Superior temporal gyrus (tissue), 1 donor: ENCODE measurements at regions not wholly inside any gene's neighbourhood (a gene's known extent, or its start where the extent isn't known, plus 50 kb on each side); places are given as distances from the start of the nearest gene placed in this dataset.
"Not testable (repeated sequence)": the region's sequence is repeated elsewhere in the genome, so short reads cannot be mapped to it uniquely, and the experiment has no call there.

Source experiments
- DNase-seq: peaks from one replicate; pipeline ENCODE4 v3.0.0-alpha.2; 2016; ENCODE audit errors: extremely low spot score

GRCh38 chr10:25805986-25806385 lies 128.0 kb upstream of the MYO3A start:
- no peak for DNase-seq

GRCh38 chr10:25808372-25808771 lies 125.7 kb upstream of the MYO3A start:
- DNase-seq, result no peak

GRCh38 chr10:25811052-25811685 lies 122.9 kb upstream of the MYO3A start:
- DNase-seq, result no peak

- no peak for DNase-seq
Measured at GRCh38 chr10:25813511-25813910, 120.5 kb upstream of the MYO3A start.

- DNase-seq, result no peak
Measured at GRCh38 chr10:25815236-25815635, 118.8 kb upstream of the MYO3A start.

GRCh38 chr10:25815999-25816768 lies 117.8 kb upstream of the MYO3A start:
- no peak for DNase-seq

- DNase-seq, result no peak
Measured at GRCh38 chr10:25817200-25817599, 116.8 kb upstream of the MYO3A start.

- no peak for DNase-seq
Measured at GRCh38 chr10:25818751-25819150, 115.3 kb upstream of the MYO3A start.

- DNase-seq, result no peak
Measured at GRCh38 chr10:25820472-25820871, 113.6 kb upstream of the MYO3A start.

GRCh38 chr10:25820874-25821273 lies 113.2 kb upstream of the MYO3A start:
- DNase-seq, result no peak

- DNase-seq, result no peak
Measured at GRCh38 chr10:25824050-25824449, 110.0 kb upstream of the MYO3A start.

- DNase-seq, result no peak
Measured at GRCh38 chr10:25828475-25828874, 105.6 kb upstream of the MYO3A start.

GRCh38 chr10:25831080-25831479 lies 102.9 kb upstream of the MYO3A start:
- no peak for DNase-seq

- DNase-seq, result no peak
Measured at GRCh38 chr10:25839683-25840082, 94.3 kb upstream of the MYO3A start.

GRCh38 chr10:25840875-25841274 lies 93.2 kb upstream of the MYO3A start:
- not testable (repeated sequence) for DNase-seq

- no peak for DNase-seq
Measured at GRCh38 chr10:25842146-25842545, 91.9 kb upstream of the MYO3A start.

GRCh38 chr10:25843551-25844170 lies 90.4 kb upstream of the MYO3A start:
- no peak for DNase-seq

GRCh38 chr10:25844716-25845115 lies 89.3 kb upstream of the MYO3A start:
- not testable (repeated sequence) for DNase-seq

- no peak for DNase-seq
Measured at GRCh38 chr10:25849268-25849667, 84.8 kb upstream of the MYO3A start.

- no peak for DNase-seq
Measured at GRCh38 chr10:25849988-25850387, 84.0 kb upstream of the MYO3A start.

GRCh38 chr10:25851548-25851947 lies 82.5 kb upstream of the MYO3A start:
- no peak for DNase-seq

- DNase-seq, result no peak
Measured at GRCh38 chr10:25852364-25852941, 81.6 kb upstream of the MYO3A start.

GRCh38 chr10:25858076-25858475 lies 76.0 kb upstream of the MYO3A start:
- DNase-seq, result no peak
